DMS114 treated with DMSO at 0.1 percent for 48 hours (cell line): ENCODE measurements at regions not wholly inside any gene's neighbourhood (a gene's known extent, or its start where the extent isn't known, plus 50 kb on each side); places are given as distances from the start of the nearest gene placed in this dataset.

Experiments used
- DNase-seq: peaks from one replicate; lab custom pipeline; 2025; ENCODE audit not compliant: unreplicated experiment; lab: John Stamatoyannopoulos, UW

- no peak for DNase-seq
Observed at GRCh38 chr2:47238638-47239037, 62.3 kb upstream of the CALM2 start.

- no peak for DNase-seq
Observed at GRCh38 chr2:47237375-47238334, 61.3 kb upstream of the CALM2 start.

GRCh38 chr2:47236503-47237215 is 60.3 kb upstream of the CALM2 start:
- no peak for DNase-seq

- DNase-seq: no peak
Observed at GRCh38 chr2:47235132-47235531, 58.8 kb upstream of the CALM2 start.

GRCh38 chr2:47234456-47234855 is 58.1 kb upstream of the CALM2 start:
- no peak for DNase-seq

GRCh38 chr2:47232738-47233415 is 56.6 kb upstream of the CALM2 start:
- DNase-seq: no peak

- no peak for DNase-seq
Observed at GRCh38 chr2:47230418-47230817, 54.1 kb upstream of the CALM2 start.

- DNase-seq: no peak
Observed at GRCh38 chr2:47227532-47228279, 51.4 kb upstream of the CALM2 start.

- no peak for DNase-seq
Observed at GRCh38 chr2:47226923-47227220, 50.6 kb upstream of the CALM2 start.

GRCh38 chr2:47226132-47226922 is 50.0 kb upstream of the CALM2 start:
- no peak for DNase-seq
